ENCODE measurements at regions not wholly inside any gene's neighbourhood (a gene's known extent, or its start where the extent isn't known, plus 50 kb on each side); places are given as distances from the start of the nearest gene placed in this dataset.

GRCh38 chr16:9191274-9191850 is 99.9 kb downstream of the HAPSTR1 start:
- TF ChIP-seq, protein P1, sequence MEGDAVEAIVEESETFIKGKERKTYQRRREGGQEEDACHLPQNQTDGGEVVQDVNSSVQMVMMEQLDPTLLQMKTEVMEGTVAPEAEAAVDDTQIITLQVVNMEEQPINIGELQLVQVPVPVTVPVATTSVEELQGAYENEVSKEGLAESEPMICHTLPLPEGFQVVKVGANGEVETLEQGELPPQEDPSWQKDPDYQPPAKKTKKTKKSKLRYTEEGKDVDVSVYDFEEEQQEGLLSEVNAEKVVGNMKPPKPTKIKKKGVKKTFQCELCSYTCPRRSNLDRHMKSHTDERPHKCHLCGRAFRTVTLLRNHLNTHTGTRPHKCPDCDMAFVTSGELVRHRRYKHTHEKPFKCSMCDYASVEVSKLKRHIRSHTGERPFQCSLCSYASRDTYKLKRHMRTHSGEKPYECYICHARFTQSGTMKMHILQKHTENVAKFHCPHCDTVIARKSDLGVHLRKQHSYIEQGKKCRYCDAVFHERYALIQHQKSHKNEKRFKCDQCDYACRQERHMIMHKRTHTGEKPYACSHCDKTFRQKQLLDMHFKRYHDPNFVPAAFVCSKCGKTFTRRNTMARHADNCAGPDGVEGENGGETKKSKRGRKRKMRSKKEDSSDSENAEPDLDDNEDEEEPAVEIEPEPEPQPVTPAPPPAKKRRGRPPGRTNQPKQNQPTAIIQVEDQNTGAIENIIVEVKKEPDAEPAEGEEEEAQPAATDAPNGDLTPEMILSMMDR (IDR thresholded peaks at IDR 0.05) = no peak
- no peak for TF ChIP-seq POLR2A (IDR thresholded peaks at IDR 0.05)

All from breast epithelium (tissue), 3 donors.